ENCODE measurements at regions not wholly inside any gene's neighbourhood (a gene's known extent, or its start where the extent isn't known, plus 50 kb on each side); places are given as distances from the start of the nearest gene placed in this dataset.

DNA sequence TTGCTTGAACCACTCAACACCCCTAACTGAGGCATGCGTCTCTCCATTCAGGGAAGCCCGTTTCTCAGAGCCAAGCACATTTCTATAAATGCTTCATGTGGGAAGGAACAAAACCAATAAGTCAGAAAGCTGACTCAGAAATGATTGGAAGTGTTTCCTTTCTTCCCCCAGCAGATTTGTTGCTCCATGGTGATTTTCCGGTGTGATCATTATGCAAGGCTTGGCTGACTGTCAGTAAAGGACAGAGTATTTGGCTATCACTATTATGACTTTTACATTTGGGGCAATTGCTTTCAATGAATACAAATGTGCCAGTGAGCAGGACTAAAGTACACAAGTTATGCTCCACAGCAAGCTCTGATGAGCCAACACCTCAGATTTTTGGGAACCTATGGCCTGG lies 53.3 kb upstream of the ZC3H11B start:
- Histone ChIP-seq H3K4me3 (ENCODE audit: low read depth, low read length) (no peak overlapping the region), H3K27me3 (ENCODE audit: control insufficient read depth, insufficient read depth, low read length) (no peaks in the 10 kb centered on the region), H3K36me3 (ENCODE audit: control insufficient read depth, insufficient read depth, low read length) (no peaks in the 10 kb centered on the region)
- TF ChIP-seq, protein P1, sequence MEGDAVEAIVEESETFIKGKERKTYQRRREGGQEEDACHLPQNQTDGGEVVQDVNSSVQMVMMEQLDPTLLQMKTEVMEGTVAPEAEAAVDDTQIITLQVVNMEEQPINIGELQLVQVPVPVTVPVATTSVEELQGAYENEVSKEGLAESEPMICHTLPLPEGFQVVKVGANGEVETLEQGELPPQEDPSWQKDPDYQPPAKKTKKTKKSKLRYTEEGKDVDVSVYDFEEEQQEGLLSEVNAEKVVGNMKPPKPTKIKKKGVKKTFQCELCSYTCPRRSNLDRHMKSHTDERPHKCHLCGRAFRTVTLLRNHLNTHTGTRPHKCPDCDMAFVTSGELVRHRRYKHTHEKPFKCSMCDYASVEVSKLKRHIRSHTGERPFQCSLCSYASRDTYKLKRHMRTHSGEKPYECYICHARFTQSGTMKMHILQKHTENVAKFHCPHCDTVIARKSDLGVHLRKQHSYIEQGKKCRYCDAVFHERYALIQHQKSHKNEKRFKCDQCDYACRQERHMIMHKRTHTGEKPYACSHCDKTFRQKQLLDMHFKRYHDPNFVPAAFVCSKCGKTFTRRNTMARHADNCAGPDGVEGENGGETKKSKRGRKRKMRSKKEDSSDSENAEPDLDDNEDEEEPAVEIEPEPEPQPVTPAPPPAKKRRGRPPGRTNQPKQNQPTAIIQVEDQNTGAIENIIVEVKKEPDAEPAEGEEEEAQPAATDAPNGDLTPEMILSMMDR (IDR thresholded peaks at IDR 0.05; ENCODE audit: insufficient read depth, low read length, poor library complexity, severe bottlenecking), result no peak
- no peak for DNase-seq (ENCODE audit: low read depth)

DNA sequence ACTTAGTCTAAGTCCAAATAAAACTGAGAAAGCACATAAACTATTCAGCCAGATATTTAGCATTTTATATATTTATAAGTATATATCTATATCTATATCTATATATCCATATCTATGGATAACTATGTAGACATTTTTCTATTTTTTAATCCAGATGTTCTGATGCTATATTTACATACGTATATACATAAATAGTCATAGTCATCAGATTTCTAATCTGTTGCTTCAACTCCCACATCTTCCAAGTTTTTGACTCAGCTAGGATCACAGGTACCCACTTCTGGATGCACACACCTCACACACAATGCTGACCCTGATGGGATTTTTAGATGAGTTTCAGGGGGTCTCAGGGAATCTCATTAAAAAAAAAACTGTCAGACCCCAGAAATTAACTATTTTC lies 52.2 kb upstream of the ZC3H11B start:
- Histone ChIP-seq H3K36me3 (ENCODE audit: control insufficient read depth, insufficient read depth, low read length) (no peaks in the 10 kb centered on the region), H3K4me3 (ENCODE audit: low read depth, low read length) (no peak overlapping the region), H3K27me3 (ENCODE audit: control insufficient read depth, insufficient read depth, low read length) (no peaks in the 10 kb centered on the region)
- no peak for DNase-seq (ENCODE audit: low read depth)
- TF ChIP-seq, protein P1 (IDR thresholded peaks at IDR 0.05; ENCODE audit: insufficient read depth, low read length, poor library complexity, severe bottlenecking), result no peak

DNA sequence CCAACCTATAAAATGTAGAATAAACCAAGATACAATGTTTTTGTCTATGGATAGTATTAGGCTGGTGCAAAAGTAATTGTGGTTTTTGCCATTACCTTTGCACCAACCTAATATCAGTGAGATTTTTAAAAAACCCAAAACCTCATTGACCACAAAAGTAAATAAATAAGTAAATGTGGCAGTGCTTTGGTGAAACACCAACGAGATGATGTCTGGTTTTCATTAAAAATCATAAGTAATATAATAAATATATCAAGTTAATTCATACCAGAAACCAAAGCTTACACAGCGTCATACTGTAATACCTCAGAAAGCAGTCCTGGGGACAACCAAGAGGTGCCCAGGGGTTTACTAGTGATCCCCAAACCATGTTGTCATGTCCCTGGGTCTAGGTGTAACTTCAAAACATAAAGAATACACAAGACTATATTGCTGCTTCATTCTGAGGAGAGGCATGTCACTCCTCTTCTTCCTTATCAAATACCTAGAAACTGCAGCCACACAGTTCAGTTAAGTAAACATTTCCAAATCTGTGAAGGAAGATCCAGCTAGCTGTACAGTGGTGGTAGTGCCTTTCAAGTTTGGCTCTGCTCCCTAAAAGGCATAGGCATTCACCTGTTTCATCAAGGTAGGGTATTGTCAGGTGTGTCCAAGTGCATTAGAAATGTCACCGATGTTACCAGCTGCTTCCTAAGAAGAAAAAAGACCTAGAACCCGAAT lies 51.6 kb upstream of the ZC3H11B start:
- Histone ChIP-seq H3K4me3 (ENCODE audit: low read depth, low read length) (no peak overlapping the region), H3K36me3 (ENCODE audit: control insufficient read depth, insufficient read depth, low read length) (no peaks in the 10 kb centered on the region), H3K27me3 (ENCODE audit: control insufficient read depth, insufficient read depth, low read length) (no peaks in the 10 kb centered on the region)
- no peak for DNase-seq (ENCODE audit: low read depth)
- TF ChIP-seq, protein P1 (IDR thresholded peaks at IDR 0.05; ENCODE audit: insufficient read depth, low read length, poor library complexity, severe bottlenecking), result no peak
